ENCODE measurements at regions not wholly inside any gene's neighbourhood (a gene's known extent, or its start where the extent isn't known, plus 50 kb on each side); places are given as distances from the start of the nearest gene placed in this dataset.

GRCh38 chr4:46684041-46684440, 225.0 kb downstream of the COX7B2 start:
- peaks cover 2% of the 10 kb centered on the region for H3K4me1 Mint-ChIP-seq (ENCODE audit: low read depth, unreplicated experiment)

GRCh38 chr4:46676364-46676763, 232.7 kb downstream of the COX7B2 start:
- no peak for DNase-seq
- Mint-ChIP-seq H3K9me3 (ENCODE audit: unreplicated experiment) (peaks cover 2% of the 10 kb centered on the region), H3K27me3 (ENCODE audit: unreplicated experiment) (no peaks in the 10 kb centered on the region), H3K36me3 (ENCODE audit: unreplicated experiment) (no peaks in the 10 kb centered on the region), H3K4me1 (ENCODE audit: low read depth, unreplicated experiment) (no peaks in the 10 kb centered on the region), H3K27ac (ENCODE audit: unreplicated experiment) (no peak overlapping the region), H3K4me3 (ENCODE audit: unreplicated experiment) (no peak overlapping the region)
- TF ChIP-seq CTCF (IDR thresholded peaks at IDR 0.05; ENCODE audit: partially characterized antibody, unreplicated experiment): no peak

More at GRCh38 chr4:46684041-46684440, 225.0 kb downstream of the COX7B2 start:
- H3K36me3 Mint-ChIP-seq (ENCODE audit: unreplicated experiment): no peaks in the 10 kb centered on the region
- H3K4me3 Mint-ChIP-seq (ENCODE audit: unreplicated experiment): no peak overlapping the region
- no peak overlapping the region for H3K27ac Mint-ChIP-seq (ENCODE audit: unreplicated experiment)
- no peak for TF ChIP-seq CTCF (IDR thresholded peaks at IDR 0.05; ENCODE audit: partially characterized antibody, unreplicated experiment)
- DNase-seq: no peak
- no peaks in the 10 kb centered on the region for H3K9me3 Mint-ChIP-seq (ENCODE audit: unreplicated experiment)
- no peaks in the 10 kb centered on the region for H3K27me3 Mint-ChIP-seq (ENCODE audit: unreplicated experiment)

GRCh38 chr4:46674326-46674725, 234.7 kb downstream of the COX7B2 start:
- no peak overlapping the region for H3K27ac Mint-ChIP-seq (ENCODE audit: unreplicated experiment)
- H3K27me3 Mint-ChIP-seq (ENCODE audit: unreplicated experiment): no peaks in the 10 kb centered on the region
- H3K4me1 Mint-ChIP-seq (ENCODE audit: low read depth, unreplicated experiment): no peaks in the 10 kb centered on the region
- H3K9me3 Mint-ChIP-seq (ENCODE audit: unreplicated experiment): peaks cover 2% of the 10 kb centered on the region
- H3K36me3 Mint-ChIP-seq (ENCODE audit: unreplicated experiment): no peaks in the 10 kb centered on the region
- DNase-seq: no peak
- no peak overlapping the region for H3K4me3 Mint-ChIP-seq (ENCODE audit: unreplicated experiment)
- no peak for TF ChIP-seq CTCF (IDR thresholded peaks at IDR 0.05; ENCODE audit: partially characterized antibody, unreplicated experiment)

- no peak for TF ChIP-seq CTCF (IDR thresholded peaks at IDR 0.05; ENCODE audit: partially characterized antibody, unreplicated experiment)
- Mint-ChIP-seq H3K27me3 (ENCODE audit: unreplicated experiment) (no peaks in the 10 kb centered on the region), H3K4me3 (ENCODE audit: unreplicated experiment) (no peak overlapping the region), H3K9me3 (ENCODE audit: unreplicated experiment) (peaks cover 2% of the 10 kb centered on the region), H3K36me3 (ENCODE audit: unreplicated experiment) (no peaks in the 10 kb centered on the region), H3K27ac (ENCODE audit: unreplicated experiment) (no peak overlapping the region), H3K4me1 (ENCODE audit: low read depth, unreplicated experiment) (no peaks in the 10 kb centered on the region)
- no peak for DNase-seq
Observed at GRCh38 chr4:46667790-46668189, 241.3 kb downstream of the COX7B2 start.

GRCh38 chr4:46656071-46656470, 253.0 kb downstream of the COX7B2 start:
- Mint-ChIP-seq H3K36me3 (ENCODE audit: unreplicated experiment) (no peaks in the 10 kb centered on the region), H3K4me1 (ENCODE audit: low read depth, unreplicated experiment) (no peaks in the 10 kb centered on the region), H3K27me3 (ENCODE audit: unreplicated experiment) (no peaks in the 10 kb centered on the region), H3K27ac (ENCODE audit: unreplicated experiment) (no peak overlapping the region), H3K9me3 (ENCODE audit: unreplicated experiment) (no peaks in the 10 kb centered on the region), H3K4me3 (ENCODE audit: unreplicated experiment) (no peak overlapping the region)
- TF ChIP-seq CTCF (IDR thresholded peaks at IDR 0.05; ENCODE audit: partially characterized antibody, unreplicated experiment): no peak
- DNase-seq: no peak
